ENCODE measurements at regions not wholly inside any gene's neighbourhood (a gene's known extent, or its start where the extent isn't known, plus 50 kb on each side); places are given as distances from the start of the nearest gene placed in this dataset.

DNA sequence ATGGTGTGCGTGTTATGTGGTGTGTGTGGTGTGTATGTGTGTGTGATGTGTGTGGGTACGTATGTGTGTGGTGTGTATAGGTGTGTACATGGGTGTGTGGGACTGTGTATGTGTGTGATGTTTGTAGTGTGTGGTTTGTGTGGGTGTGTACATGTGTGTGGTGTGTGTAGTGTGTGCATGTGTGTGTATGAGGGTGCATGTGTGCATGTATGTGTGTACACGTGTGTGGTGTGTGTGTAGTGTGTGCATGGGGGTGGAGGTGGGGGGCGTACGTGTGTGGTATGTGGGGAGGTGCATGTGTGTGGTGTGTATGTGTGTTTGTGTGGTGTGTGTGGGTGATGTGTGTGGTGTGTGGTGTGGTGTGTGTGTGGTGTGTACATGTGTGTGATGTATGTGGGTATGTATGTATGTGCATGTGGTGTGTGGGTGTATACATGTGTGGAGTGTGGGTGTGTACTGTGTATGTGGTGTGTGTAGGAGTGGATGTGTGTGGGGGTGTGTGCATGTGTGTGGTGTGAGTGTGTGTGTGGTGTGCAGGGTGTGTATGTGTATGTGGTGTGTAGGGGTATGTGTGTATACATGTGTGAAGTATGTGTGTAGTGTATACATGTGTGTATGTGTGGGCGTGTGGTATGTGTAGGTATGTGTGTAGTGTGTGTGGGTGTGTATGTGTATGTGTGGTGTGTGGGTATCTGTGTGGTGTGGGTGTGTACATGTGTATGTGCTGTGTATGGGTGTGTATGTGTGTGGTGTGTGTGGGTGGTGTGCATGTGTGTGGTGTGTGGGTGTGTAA lies 119.8 kb upstream of the GSC start:
- H3K27me3 ChIP-seq = peaks cover 0 to 3% of the 10 kb centered on the region in 2 donors
- TF ChIP-seq, protein P1, sequence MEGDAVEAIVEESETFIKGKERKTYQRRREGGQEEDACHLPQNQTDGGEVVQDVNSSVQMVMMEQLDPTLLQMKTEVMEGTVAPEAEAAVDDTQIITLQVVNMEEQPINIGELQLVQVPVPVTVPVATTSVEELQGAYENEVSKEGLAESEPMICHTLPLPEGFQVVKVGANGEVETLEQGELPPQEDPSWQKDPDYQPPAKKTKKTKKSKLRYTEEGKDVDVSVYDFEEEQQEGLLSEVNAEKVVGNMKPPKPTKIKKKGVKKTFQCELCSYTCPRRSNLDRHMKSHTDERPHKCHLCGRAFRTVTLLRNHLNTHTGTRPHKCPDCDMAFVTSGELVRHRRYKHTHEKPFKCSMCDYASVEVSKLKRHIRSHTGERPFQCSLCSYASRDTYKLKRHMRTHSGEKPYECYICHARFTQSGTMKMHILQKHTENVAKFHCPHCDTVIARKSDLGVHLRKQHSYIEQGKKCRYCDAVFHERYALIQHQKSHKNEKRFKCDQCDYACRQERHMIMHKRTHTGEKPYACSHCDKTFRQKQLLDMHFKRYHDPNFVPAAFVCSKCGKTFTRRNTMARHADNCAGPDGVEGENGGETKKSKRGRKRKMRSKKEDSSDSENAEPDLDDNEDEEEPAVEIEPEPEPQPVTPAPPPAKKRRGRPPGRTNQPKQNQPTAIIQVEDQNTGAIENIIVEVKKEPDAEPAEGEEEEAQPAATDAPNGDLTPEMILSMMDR (IDR thresholded peaks at IDR 0.05) = no peak
- no peak overlapping the region for H3K27ac ChIP-seq
- no peak overlapping the region for H3K4me3 ChIP-seq
- H3K9me3 ChIP-seq = no peaks in the 10 kb centered on the region
- H3K4me1 ChIP-seq = no peaks in the 10 kb centered on the region
- intact Hi-C loops (cut with DNase I; ENCODE audit: low total_unique reads) = no loop called here
- DNase-seq = no peak
- no peaks in the 10 kb centered on the region for H3K36me3 ChIP-seq

- DNase-seq = no peak
- TF ChIP-seq, protein P1 (IDR thresholded peaks at IDR 0.05) = no peak
- no peak overlapping the region for H3K27ac ChIP-seq
- no peaks in the 10 kb centered on the region for H3K4me1 ChIP-seq
- intact Hi-C loops (cut with DNase I; ENCODE audit: low total_unique reads) = no loop called here
- H3K4me3 ChIP-seq = no peak overlapping the region
- H3K9me3 ChIP-seq = no peaks in the 10 kb centered on the region
- H3K36me3 ChIP-seq = no peaks in the 10 kb centered on the region
- H3K27me3 ChIP-seq = no peaks in the 10 kb centered on the region
Measured at GRCh38 chr14:94888121-94888520, 118.2 kb upstream of the GSC start.

GRCh38 chr14:94887591-94887990 lies 117.7 kb upstream of the GSC start:
- Histone ChIP-seq H3K4me3 (no peak overlapping the region), H3K27me3 (no peaks in the 10 kb centered on the region), H3K4me1 (no peaks in the 10 kb centered on the region), H3K9me3 (no peaks in the 10 kb centered on the region), H3K27ac (no peak overlapping the region), H3K36me3 (no peaks in the 10 kb centered on the region)
- intact Hi-C loops (cut with DNase I; ENCODE audit: low total_unique reads) = no loop called here
- TF ChIP-seq, protein P1 (IDR thresholded peaks at IDR 0.05) = no peak
- DNase-seq = no peak

- intact Hi-C loops (cut with DNase I; ENCODE audit: low total_unique reads) = no loop called here
- DNase-seq = no peak
- H3K4me1 ChIP-seq = no peaks in the 10 kb centered on the region
- H3K9me3 ChIP-seq = no peaks in the 10 kb centered on the region
- no peaks in the 10 kb centered on the region for H3K36me3 ChIP-seq
- no peak overlapping the region for H3K4me3 ChIP-seq
- H3K27ac ChIP-seq = no peak overlapping the region
- TF ChIP-seq, protein P1 (IDR thresholded peaks at IDR 0.05) = no peak
- no peaks in the 10 kb centered on the region for H3K27me3 ChIP-seq
Measured at GRCh38 chr14:94886931-94887330, 117.0 kb upstream of the GSC start.

DNA sequence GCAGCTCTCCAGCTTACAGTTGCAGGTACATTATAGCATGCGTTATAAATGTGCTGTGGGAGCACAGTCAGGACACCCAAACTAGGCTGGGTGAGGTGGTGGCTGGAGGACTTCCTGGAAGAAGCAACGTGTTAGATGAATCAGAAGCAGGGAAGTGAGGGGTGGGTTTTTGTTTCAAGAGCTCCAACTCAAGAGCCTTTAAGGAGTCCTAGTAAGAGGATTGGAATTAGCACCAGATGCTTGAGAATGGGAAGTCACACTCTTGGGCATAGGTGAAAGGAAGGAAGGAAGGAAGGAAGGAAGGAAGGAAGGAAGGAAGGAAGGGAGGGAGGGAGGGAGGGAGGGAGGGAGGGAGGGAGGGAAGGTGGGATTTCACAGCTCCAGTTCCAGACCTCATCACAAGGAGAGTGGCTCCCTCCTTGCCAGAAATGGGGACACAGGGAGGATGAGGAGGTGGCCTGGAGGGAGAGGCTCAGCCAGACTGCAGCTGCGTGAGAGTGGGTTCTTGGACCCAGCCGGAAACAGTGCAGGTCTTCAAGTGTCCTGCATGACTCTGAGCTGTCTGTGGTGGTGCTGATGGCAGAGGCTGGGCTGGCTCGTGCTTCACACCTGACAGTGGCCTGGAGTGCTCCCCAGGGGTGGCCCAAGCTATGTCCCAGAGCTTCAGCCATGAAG lies 115.7 kb upstream of the GSC start:
- DNase-seq = no peak
- intact Hi-C loops (cut with DNase I; ENCODE audit: low total_unique reads) = no loop called here
- Histone ChIP-seq H3K9me3 (no peaks in the 10 kb centered on the region), H3K36me3 (no peaks in the 10 kb centered on the region), H3K27me3 (no peaks in the 10 kb centered on the region), H3K4me3 (no peak overlapping the region), H3K27ac (no peak overlapping the region), H3K4me1 (no peaks in the 10 kb centered on the region)
- TF ChIP-seq, protein P1 (IDR thresholded peaks at IDR 0.05) = no peak

All from tibial artery (tissue), 4 donors.